SK-N-SH (cell line): ENCODE measurements at regions not wholly inside any gene's neighbourhood (a gene's known extent, or its start where the extent isn't known, plus 50 kb on each side); places are given as distances from the start of the nearest gene placed in this dataset.

ENCODE experiments used
- CHD2 ChIP-seq: fragments of 150-350 bp; IDR thresholded peaks from 2 replicates; pipeline ENCODE4 v1.6.1; 2018; ENCODE audit warnings: low read length; ENCODE audit not compliant: partially characterized antibody
- CTCF ChIP-seq: fragments of 200-600 bp; sonication (generic); IDR thresholded peaks from 2 replicates; pipeline ENCODE4 v1.6.1; 2017; ENCODE audit warnings: antibody characterized with exemption, mild to moderate bottlenecking, moderate library complexity
- EZH2phosphoT487 ChIP-seq: fragments of 200-600 bp; sonication (generic); IDR thresholded peaks from 2 replicates; pipeline ENCODE4 v1.6.1; 2017; ENCODE audit warnings: low read depth, mixed run types, mild to moderate bottlenecking, antibody characterized with exemption, moderate library complexity, borderline replicate concordance
- GABPA ChIP-seq: IDR thresholded peaks from 2 replicates; pipeline ENCODE4 v1.4.0; 2012; ENCODE audit warnings: low read depth, mild to moderate bottlenecking
- YY1 ChIP-seq: IDR thresholded peaks from 2 replicates; pipeline ENCODE4 v1.4.0; 2012; ENCODE audit warnings: low read depth, mild to moderate bottlenecking

DNA sequence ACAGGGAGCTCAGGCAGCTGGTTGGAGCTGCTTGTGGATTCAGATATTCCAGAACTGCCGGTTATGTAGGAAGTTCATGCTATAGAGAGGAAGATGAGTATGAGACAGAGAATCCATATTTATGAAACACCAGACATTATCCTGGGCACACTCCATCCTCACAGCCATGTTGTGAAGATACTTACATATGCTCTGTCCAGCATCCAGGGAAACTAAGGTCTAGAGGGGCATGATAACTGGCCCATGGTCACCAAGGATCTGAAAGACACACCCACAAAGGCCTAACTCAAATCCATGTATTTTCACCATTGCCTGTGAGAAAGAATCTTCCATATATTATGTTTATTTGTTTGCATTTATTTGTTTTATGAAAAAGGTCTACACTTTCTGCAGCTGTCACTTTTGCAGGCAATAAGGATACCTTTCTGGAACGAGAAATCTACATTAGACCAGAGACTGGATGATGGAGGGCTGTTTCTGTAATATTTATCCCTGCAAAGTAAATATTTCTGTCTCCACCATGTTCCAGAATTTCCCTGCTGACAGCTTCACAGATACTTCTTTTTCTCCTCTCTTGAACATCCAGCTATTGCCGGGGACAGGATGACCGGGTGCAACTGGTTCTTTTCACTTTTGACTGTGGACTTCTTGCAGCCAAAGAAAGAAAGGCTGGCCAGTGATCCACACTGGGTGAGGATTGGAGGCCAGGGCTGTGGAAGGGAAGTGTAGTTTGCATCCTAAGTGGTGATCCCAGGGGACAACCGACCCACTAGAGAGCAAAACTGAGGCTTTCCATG, 145.9 kb upstream of the NAV2 start:
- TF ChIP-seq YY1 (no peak), CHD2 (no peak), CTCF (no peak), GABPA (no peak), EZH2phosphoT487 (no peak)
